HL-60 (cell line): ENCODE measurements at regions not wholly inside any gene's neighbourhood (a gene's known extent, or its start where the extent isn't known, plus 50 kb on each side); places are given as distances from the start of the nearest gene placed in this dataset.

Experiments
- DNase-seq, 2 experiments: peaks; one replicate each; pipeline ENCODE4 v3.0.0-alpha.2; 2010 to 2020; ENCODE audit warnings: low read depth in 1 of 2, low spot score in 1 of 2
- H3K27ac ChIP-seq: fragments of 250-450 bp; sonication (Bioruptor Pico); replicated peaks from 2 replicates; pipeline ENCODE4 v1.5.1; 2020; ENCODE audit warnings: mild to moderate bottlenecking, moderate library complexity
- H3K27me3 ChIP-seq: fragments of 250-450 bp; sonication (Bioruptor Pico); 2 replicates; pipeline ENCODE4 v1.5.1; 2021; ENCODE audit warnings: mild to moderate bottlenecking, moderate library complexity; ENCODE audit not compliant: insufficient read depth, poor library complexity, severe bottlenecking
- H3K4me3 ChIP-seq: replicated peaks from 2 replicates; pipeline ENCODE4 v1.5.1; 2011; ENCODE audit warnings: mild to moderate bottlenecking, control low read depth, low read length; ENCODE audit not compliant: insufficient read depth
- GABPA ChIP-seq: IDR thresholded peaks from 2 replicates; pipeline ENCODE4 v1.6.1; 2012; ENCODE audit warnings: low read depth
- POLR2AphosphoS5 ChIP-seq: IDR thresholded peaks from 2 replicates; pipeline ENCODE4 v1.6.1; 2012; ENCODE audit warnings: low read depth
- SPI1 ChIP-seq: IDR thresholded peaks from 2 replicates; pipeline ENCODE4 v1.6.1; 2012; ENCODE audit warnings: low read depth, mild to moderate bottlenecking, borderline replicate concordance
- TF ChIP-seq, protein P1 (sequence below): IDR thresholded peaks from 2 replicates; pipeline ENCODE4 v1.6.1; 2012; ENCODE audit warnings: low read depth; ENCODE audit not compliant: insufficient replicate concordance
- TF ChIP-seq, protein P2 (sequence below): IDR thresholded peaks from one replicate; pipeline ENCODE4 v1.5.1; 2011; ENCODE audit warnings: low read length, control low read depth, inconsistent platforms; ENCODE audit not compliant: insufficient read depth

- no peak for DNase-seq
- H3K27ac ChIP-seq, result no peak overlapping the region
- TF ChIP-seq GABPA (no peak), POLR2AphosphoS5 (no peak), SPI1 (no peak)
- TF ChIP-seq, protein P1, sequence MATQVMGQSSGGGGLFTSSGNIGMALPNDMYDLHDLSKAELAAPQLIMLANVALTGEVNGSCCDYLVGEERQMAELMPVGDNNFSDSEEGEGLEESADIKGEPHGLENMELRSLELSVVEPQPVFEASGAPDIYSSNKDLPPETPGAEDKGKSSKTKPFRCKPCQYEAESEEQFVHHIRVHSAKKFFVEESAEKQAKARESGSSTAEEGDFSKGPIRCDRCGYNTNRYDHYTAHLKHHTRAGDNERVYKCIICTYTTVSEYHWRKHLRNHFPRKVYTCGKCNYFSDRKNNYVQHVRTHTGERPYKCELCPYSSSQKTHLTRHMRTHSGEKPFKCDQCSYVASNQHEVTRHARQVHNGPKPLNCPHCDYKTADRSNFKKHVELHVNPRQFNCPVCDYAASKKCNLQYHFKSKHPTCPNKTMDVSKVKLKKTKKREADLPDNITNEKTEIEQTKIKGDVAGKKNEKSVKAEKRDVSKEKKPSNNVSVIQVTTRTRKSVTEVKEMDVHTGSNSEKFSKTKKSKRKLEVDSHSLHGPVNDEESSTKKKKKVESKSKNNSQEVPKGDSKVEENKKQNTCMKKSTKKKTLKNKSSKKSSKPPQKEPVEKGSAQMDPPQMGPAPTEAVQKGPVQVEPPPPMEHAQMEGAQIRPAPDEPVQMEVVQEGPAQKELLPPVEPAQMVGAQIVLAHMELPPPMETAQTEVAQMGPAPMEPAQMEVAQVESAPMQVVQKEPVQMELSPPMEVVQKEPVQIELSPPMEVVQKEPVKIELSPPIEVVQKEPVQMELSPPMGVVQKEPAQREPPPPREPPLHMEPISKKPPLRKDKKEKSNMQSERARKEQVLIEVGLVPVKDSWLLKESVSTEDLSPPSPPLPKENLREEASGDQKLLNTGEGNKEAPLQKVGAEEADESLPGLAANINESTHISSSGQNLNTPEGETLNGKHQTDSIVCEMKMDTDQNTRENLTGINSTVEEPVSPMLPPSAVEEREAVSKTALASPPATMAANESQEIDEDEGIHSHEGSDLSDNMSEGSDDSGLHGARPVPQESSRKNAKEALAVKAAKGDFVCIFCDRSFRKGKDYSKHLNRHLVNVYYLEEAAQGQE, result no peak
- TF ChIP-seq, protein P2, sequence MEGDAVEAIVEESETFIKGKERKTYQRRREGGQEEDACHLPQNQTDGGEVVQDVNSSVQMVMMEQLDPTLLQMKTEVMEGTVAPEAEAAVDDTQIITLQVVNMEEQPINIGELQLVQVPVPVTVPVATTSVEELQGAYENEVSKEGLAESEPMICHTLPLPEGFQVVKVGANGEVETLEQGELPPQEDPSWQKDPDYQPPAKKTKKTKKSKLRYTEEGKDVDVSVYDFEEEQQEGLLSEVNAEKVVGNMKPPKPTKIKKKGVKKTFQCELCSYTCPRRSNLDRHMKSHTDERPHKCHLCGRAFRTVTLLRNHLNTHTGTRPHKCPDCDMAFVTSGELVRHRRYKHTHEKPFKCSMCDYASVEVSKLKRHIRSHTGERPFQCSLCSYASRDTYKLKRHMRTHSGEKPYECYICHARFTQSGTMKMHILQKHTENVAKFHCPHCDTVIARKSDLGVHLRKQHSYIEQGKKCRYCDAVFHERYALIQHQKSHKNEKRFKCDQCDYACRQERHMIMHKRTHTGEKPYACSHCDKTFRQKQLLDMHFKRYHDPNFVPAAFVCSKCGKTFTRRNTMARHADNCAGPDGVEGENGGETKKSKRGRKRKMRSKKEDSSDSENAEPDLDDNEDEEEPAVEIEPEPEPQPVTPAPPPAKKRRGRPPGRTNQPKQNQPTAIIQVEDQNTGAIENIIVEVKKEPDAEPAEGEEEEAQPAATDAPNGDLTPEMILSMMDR, result no peak
- no peak overlapping the region for H3K4me3 ChIP-seq
- H3K27me3 ChIP-seq, result no peaks in the 10 kb centered on the region
Observed at GRCh38 chr7:131238347-131238931, 89.2 kb upstream of the MKLN1 start.

DNA sequence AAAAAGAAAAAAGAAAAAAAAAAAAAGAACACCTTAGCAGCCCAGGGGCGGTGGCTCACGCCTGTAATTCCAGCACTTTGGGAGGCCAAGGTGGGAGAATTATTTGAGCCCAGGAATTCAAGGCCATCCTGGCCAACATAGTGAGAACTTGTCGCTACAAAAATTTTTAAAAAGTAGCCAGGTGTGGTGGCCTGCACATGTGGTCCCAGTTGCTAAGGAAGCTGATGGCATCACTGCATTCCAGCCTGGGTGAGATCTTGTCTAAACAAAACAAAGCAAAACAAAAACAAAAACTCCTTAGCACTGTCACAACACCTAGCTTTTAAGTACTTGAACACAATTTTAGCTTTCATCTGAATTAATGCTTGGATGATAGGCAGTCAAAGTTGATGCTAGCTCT lies 86.3 kb upstream of the MKLN1 start:
- Histone ChIP-seq H3K4me3 (no peak overlapping the region), H3K27me3 (no peaks in the 10 kb centered on the region), H3K27ac (no peak overlapping the region)
- no peak for DNase-seq
- TF ChIP-seq, protein P1, result no peak
- TF ChIP-seq GABPA, result no peak
- TF ChIP-seq SPI1, result no peak
- no peak for TF ChIP-seq POLR2AphosphoS5
- TF ChIP-seq, protein P2, result no peak

DNA sequence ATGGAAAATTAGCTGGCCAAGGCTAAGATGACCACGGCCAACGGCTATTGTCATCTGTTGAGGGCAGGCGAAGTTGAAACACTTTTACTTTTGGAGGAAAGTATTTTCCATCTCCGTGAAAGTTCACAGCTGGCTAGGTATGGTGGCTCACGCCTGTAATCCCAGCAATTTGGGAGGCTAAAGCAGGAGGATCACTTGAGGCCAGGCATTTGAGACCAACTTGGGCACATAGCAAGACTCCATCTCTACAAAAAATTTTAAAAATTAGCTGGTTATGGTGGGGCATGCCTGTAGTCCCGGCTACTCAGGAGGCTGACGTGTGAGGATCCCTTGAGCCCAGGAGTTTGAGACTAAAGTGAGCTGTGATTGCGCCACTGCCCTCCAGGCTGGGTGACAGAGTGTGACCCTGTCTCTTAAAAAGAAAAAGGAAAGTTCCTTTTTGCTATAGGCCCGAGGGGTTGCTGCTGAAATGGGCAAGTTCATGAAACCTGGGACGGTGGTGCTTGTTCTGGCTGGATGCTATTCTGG lies 85.5 kb upstream of the MKLN1 start:
- no peaks in the 10 kb centered on the region for H3K27me3 ChIP-seq
- H3K4me3 ChIP-seq, result no peak overlapping the region
- H3K27ac ChIP-seq, result no peak overlapping the region
- DNase-seq, result no peak
- TF ChIP-seq, protein P2, result no peak
- no peak for TF ChIP-seq GABPA
- TF ChIP-seq SPI1, result no peak
- TF ChIP-seq POLR2AphosphoS5, result no peak
- TF ChIP-seq, protein P1, result no peak
